ENCODE measurements at regions not wholly inside any gene's neighbourhood (a gene's known extent, or its start where the extent isn't known, plus 50 kb on each side); places are given as distances from the start of the nearest gene placed in this dataset.

- TF ChIP-seq, protein P1, sequence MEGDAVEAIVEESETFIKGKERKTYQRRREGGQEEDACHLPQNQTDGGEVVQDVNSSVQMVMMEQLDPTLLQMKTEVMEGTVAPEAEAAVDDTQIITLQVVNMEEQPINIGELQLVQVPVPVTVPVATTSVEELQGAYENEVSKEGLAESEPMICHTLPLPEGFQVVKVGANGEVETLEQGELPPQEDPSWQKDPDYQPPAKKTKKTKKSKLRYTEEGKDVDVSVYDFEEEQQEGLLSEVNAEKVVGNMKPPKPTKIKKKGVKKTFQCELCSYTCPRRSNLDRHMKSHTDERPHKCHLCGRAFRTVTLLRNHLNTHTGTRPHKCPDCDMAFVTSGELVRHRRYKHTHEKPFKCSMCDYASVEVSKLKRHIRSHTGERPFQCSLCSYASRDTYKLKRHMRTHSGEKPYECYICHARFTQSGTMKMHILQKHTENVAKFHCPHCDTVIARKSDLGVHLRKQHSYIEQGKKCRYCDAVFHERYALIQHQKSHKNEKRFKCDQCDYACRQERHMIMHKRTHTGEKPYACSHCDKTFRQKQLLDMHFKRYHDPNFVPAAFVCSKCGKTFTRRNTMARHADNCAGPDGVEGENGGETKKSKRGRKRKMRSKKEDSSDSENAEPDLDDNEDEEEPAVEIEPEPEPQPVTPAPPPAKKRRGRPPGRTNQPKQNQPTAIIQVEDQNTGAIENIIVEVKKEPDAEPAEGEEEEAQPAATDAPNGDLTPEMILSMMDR (IDR thresholded peaks at IDR 0.05; ENCODE audit: extremely low read depth in 1 of 2, insufficient read depth in 1 of 2, low read depth in 1 of 2, low read length in 2 of 2): no peak
- TF ChIP-seq, protein P2, sequence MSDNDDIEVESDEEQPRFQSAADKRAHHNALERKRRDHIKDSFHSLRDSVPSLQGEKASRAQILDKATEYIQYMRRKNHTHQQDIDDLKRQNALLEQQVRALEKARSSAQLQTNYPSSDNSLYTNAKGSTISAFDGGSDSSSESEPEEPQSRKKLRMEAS (IDR thresholded peaks at IDR 0.05; ENCODE audit: insufficient read depth, insufficient read length): no peak
- no peak for TF ChIP-seq EZH2 (IDR thresholded peaks at IDR 0.05; ENCODE audit: borderline replicate concordance, low read depth, low read length, severe bottlenecking)
- no peak for TF ChIP-seq POLR2AphosphoS5 (IDR thresholded peaks at IDR 0.05; ENCODE audit: insufficient read depth, low read depth, low read length)
Measured at GRCh38 chr13:56019606-56020005, 1121.1 kb upstream of the PRR20A start.
